Adrenal gland (tissue), 9 donors: ENCODE measurements at regions not wholly inside any gene's neighbourhood (a gene's known extent, or its start where the extent isn't known, plus 50 kb on each side); places are given as distances from the start of the nearest gene placed in this dataset.

Experiments used
- DNase-seq, 7 donors: peaks; one replicate each; pipeline ENCODE4 v3.0.0-alpha.2; 2019 to 2020
- H3K27ac ChIP-seq, 5 donors: fragments of 200-600 bp; sonication (generic) in 4 of 5; 1 replicate in 3 of 5; 2 replicates in 2 of 5; pipeline versions ENCODE4 v1.5.1 to v1.8.0; 2016 to 2020; ENCODE audit warnings: mild to moderate bottlenecking in 1 of 5
- H3K27me3 ChIP-seq: fragments of 200-600 bp; 2 replicates; pipeline ENCODE4 v1.8.0; 2021
- H3K36me3 ChIP-seq, 2 donors: fragments of 200-600 bp; replicated peaks in 1 of 2; 1 replicate in 1 of 2; 2 replicates in 1 of 2; pipeline versions ENCODE4 v1.5.1 to v1.8.0; 2018 to 2022
- H3K4me1 ChIP-seq, 2 donors: fragments of 200-600 bp; replicated peaks in 1 of 2; 1 replicate in 1 of 2; 2 replicates in 1 of 2; pipeline versions ENCODE4 v1.5.1 to v1.8.0; 2018 to 2021
- H3K4me3 ChIP-seq, 4 donors: fragments of 200-600 bp; sonication (generic) in 3 of 4; one replicate each; pipeline ENCODE4 v1.5.1; 2016 to 2018
- H3K9me3 ChIP-seq, 3 donors: fragments of 200-600 bp; sonication (generic) in 1 of 3; replicated peaks in 1 of 3; 1 replicate in 2 of 3; 2 replicates in 1 of 3; pipeline versions ENCODE4 v1.5.1 to v1.8.0; 2016 to 2021
- CTCF ChIP-seq, 6 experiments: fragments of 450-650 bp in 4 of 6; fragments of 200-600 bp in 2 of 6; sonication (generic) in 1 of 6; IDR thresholded peaks; 1 replicate in 5 of 6; 2 replicates in 1 of 6; pipeline versions ENCODE4 v1.5.1 to v1.8.0; 2016 to 2021; ENCODE audit warnings: antibody characterized with exemption in 6 of 6, mild to moderate bottlenecking in 2 of 6, moderate library complexity in 1 of 6
- POLR2A ChIP-seq, 2 donors: fragments of 450-650 bp; IDR thresholded peaks; one replicate each; pipeline ENCODE4 v1.6.1; 2017; ENCODE audit warnings: antibody characterized with exemption in 2 of 2, mild to moderate bottlenecking in 2 of 2, moderate library complexity in 1 of 2
- WGBS, 4 donors: extraction: QIAGEN DNeasy Blood & Tissue Kit in 2 of 4; methylation state at CpG; one replicate each; pipeline versions ENCODE4 v1.1.5 to v1.1.7; 2013 to 2017; 5-methylcytosine and 5-hydroxymethylcytosine counted together
- intact Hi-C, 2 donors: fragments of 100-400 bp; cut with DNase I; formaldehyde crosslinking; loops; one replicate each; pipeline versions ENCODE4 v1.14.1 to v1.15.0; 2022 to 2023
- donor health status: healthy with polysubstance abuse.
- donor health status: Bipolar disorder and iron deficiency.
- donor health status: DM: yes; HTN: yes; CAD: no.
- donor health status: DM: no; HTN: no; CAD: no.
- donor health status: DM: no; HTN: no; CAD: no.

GRCh38 chr5:40141418-40141817 is 538.3 kb upstream of the PTGER4 start:
- Histone ChIP-seq H3K4me1 (no peaks in the 10 kb centered on the region), H3K9me3 (no peaks in the 10 kb centered on the region), H3K27me3 (no peaks in the 10 kb centered on the region), H3K4me3 (no peak overlapping the region), H3K27ac (no peak overlapping the region), H3K36me3 (no peaks in the 10 kb centered on the region)
- DNase-seq = no peak
- intact Hi-C loops = no loop called here
- 58 to 67% (median 62%) methylated on average over 3 of the region's 3 CpGs for WGBS, 4 donors
- no peak for TF ChIP-seq CTCF (IDR thresholded peaks at IDR 0.05)
- TF ChIP-seq POLR2A (IDR thresholded peaks at IDR 0.05) = no peak

- H3K27me3 ChIP-seq = no peaks in the 10 kb centered on the region
- H3K9me3 ChIP-seq = no peaks in the 10 kb centered on the region
- WGBS, 4 donors = 51 to 86% (median 69%) methylated on average over 1 of the region's 1 CpG
- no peaks in the 10 kb centered on the region for H3K36me3 ChIP-seq
- no peak for DNase-seq
- H3K4me1 ChIP-seq = peaks cover 0 to 3% of the 10 kb centered on the region in 2 donors
- no peak for TF ChIP-seq CTCF (IDR thresholded peaks at IDR 0.05)
- TF ChIP-seq POLR2A (IDR thresholded peaks at IDR 0.05) = no peak
- intact Hi-C loops = no loop called here
- no peak overlapping the region for H3K27ac ChIP-seq
- H3K4me3 ChIP-seq = no peak overlapping the region
Observed at GRCh38 chr5:40137223-40137622, 542.5 kb upstream of the PTGER4 start.

- Histone ChIP-seq H3K9me3 (no peaks in the 10 kb centered on the region), H3K27me3 (no peaks in the 10 kb centered on the region), H3K36me3 (no peaks in the 10 kb centered on the region), H3K4me3 (no peak overlapping the region), H3K27ac (no peak overlapping the region), H3K4me1 (peaks cover 0 to 3% of the 10 kb centered on the region in 2 donors)
- TF ChIP-seq POLR2A (IDR thresholded peaks at IDR 0.05) (no peak), CTCF (IDR thresholded peaks at IDR 0.05) (no peak)
- intact Hi-C loops = no loop called here
- peak in 1 of 7 donors; percentile 22 for DNase-seq
- 40 to 52% (median 45%) methylated on average over 3 of the region's 3 CpGs for WGBS, 4 donors
Observed at GRCh38 chr5:40134883-40135520, 544.7 kb upstream of the PTGER4 start.

GRCh38 chr5:40124367-40124766 is 555.3 kb upstream of the PTGER4 start:
- Histone ChIP-seq H3K27ac (no peak overlapping the region), H3K4me3 (no peak overlapping the region), H3K9me3 (no peaks in the 10 kb centered on the region), H3K36me3 (no peaks in the 10 kb centered on the region), H3K4me1 (no peaks in the 10 kb centered on the region), H3K27me3 (no peaks in the 10 kb centered on the region)
- intact Hi-C loops = no loop called here
- TF ChIP-seq POLR2A (IDR thresholded peaks at IDR 0.05) (no peak), CTCF (IDR thresholded peaks at IDR 0.05) (no peak)
- no peak for DNase-seq
- WGBS, 4 donors = 60 to 74% (median 71%) methylated on average over 2 of the region's 2 CpGs
